ENCODE measurements at regions not wholly inside any gene's neighbourhood (a gene's known extent, or its start where the extent isn't known, plus 50 kb on each side); places are given as distances from the start of the nearest gene placed in this dataset.

DNA sequence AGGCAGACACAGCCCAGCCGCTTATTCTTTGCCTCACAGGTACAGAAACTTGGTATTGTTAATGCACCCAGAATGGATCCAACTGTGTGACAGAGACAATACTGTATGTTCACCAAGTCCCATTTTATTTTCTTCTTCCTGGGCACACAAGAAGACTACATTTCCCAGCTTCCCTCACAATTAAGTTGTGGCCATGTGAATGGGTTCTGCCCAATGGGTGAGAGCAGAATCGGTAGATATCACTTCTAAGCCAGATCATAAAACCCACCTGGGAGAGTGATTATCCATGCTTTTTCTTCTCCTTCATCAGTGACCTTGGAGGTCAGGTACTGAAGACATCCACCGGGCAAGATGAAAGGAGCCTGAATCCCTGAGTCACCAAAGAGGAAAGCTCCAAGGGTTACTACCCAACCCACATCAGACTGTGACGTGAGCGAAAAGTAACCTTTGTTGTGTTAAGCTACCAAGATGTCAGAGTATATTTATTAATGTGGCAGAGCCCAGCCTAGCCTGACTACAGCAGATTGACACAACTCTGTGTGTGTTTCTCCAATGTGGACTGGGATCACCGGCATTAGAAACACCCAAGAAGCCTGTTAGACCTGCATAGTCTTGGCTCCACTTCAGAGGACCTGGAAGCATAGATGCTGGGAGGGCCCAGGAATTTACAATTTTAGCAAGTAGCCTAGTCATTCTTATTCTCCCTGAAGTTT lies 79.1 kb upstream of the GRIK3 start:
- TF ChIP-seq CTCF (conservative IDR thresholded peaks at IDR 0.05): no peak
- no peak overlapping the region for H3K27ac ChIP-seq

DNA sequence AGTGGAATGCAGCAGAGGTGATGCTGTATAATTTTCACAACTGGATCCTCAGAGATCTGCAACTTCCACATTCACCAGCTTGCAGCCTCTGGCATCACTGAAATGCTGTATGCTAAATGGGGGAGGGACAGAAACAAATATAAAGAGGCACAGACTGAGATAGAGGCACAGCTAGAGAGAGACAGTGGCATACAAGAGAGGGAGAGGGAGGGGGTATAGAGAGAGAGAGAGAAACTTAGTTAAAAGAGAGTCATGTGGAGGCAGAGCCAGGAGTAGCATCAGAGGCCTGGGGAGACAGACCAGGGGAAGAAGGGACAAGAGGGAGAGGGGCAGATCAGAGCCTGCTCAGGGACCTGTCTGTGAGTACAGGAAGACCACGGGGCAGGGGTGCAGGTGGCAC lies 84.5 kb upstream of the GRIK3 start:
- no peak overlapping the region for H3K27ac ChIP-seq
- no peak for TF ChIP-seq CTCF (conservative IDR thresholded peaks at IDR 0.05)
- TF ChIP-seq ZFX (IDR thresholded peaks at IDR 0.05): no peak

GRCh38 chr1:37120279-37120678 lies 86.0 kb upstream of the GRIK3 start:
- no peak overlapping the region for H3K27ac ChIP-seq
- TF ChIP-seq CTCF (conservative IDR thresholded peaks at IDR 0.05): no peak
- no peak for TF ChIP-seq ZFX (IDR thresholded peaks at IDR 0.05)

DNA sequence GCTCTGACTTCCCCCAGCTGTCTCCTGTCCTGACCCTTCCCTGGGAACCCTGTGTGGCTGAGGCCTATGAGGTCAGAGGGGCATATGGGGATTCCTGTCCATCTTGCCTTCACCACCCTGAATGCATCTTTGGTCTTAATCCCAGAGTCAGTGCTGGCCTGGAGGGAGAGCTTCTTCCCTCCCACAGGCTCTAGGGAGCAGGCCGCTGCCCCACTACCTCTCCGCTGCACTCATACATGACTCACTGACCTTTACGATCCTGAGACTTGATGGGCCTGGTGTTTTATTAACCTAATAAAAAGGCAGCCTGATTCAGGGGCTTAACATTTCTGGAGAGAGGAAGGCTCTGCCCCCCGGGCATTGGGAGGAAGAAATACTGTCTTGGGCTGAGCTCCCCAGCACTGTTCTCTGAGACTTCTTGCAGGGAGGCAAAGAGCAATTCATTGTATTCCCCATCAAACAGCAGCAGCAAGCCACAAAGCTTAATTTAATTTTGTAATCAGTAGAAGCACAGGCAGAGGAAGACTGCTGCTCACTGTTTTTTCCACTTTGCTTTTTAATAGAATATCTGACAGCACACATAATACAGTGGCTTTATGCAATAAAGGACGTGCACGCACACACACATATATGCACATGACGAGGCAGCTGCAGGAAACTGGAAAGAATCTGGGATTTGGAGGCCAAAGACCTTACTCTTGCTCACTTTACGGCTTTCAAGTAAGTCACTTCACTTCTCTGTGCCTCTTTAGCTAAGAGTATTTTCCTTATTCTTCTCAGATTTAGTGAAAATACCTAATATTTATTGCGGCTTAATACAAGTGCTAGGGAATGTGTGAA lies 89.2 kb upstream of the GRIK3 start:
- TF ChIP-seq CTCF (conservative IDR thresholded peaks at IDR 0.05) (no peak), ZFX (IDR thresholded peaks at IDR 0.05) (no peak)

DNA sequence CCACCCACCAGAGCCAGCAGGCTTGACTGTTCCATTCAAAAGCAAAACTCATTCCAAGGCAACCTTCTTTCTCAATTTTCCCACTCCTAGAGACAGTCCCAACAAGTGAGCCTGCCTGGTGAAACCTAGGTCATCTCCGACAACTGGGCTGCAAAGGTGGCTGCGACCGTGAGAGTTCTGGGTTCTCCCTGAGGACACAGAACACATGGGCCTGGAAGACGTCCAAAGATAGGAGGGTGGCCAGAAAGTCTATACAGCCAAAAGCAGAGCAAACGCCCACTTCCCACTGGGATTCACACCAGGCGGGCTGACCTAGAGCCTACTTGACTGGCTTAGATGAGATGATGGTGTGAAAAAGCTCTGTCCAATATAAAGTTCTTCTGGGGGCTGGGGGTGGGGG lies 90.2 kb upstream of the GRIK3 start:
- TF ChIP-seq ZFX (IDR thresholded peaks at IDR 0.05) (no peak), CTCF (conservative IDR thresholded peaks at IDR 0.05) (no peak)
- H3K27ac ChIP-seq: no peak overlapping the region

More for the DNA sequence above, 89.2 kb upstream of the GRIK3 start:
- no peak overlapping the region for H3K27ac ChIP-seq

GRCh38 chr1:37125295-37125694 lies 91.0 kb upstream of the GRIK3 start:
- TF ChIP-seq CTCF (conservative IDR thresholded peaks at IDR 0.05) (no peak), ZFX (IDR thresholded peaks at IDR 0.05) (no peak)
- no peak overlapping the region for H3K27ac ChIP-seq

- H3K27ac ChIP-seq: no peak overlapping the region
- no peak for TF ChIP-seq CTCF (conservative IDR thresholded peaks at IDR 0.05)
- TF ChIP-seq ZFX (IDR thresholded peaks at IDR 0.05): no peak
Observed at GRCh38 chr1:37127254-37127748, 93.0 kb upstream of the GRIK3 start.
